ENCODE measurements at regions not wholly inside any gene's neighbourhood (a gene's known extent, or its start where the extent isn't known, plus 50 kb on each side); places are given as distances from the start of the nearest gene placed in this dataset.

- TF ChIP-seq CTCF (IDR thresholded peaks at IDR 0.05; ENCODE audit: low read depth, low read length, missing input control), result no peak
- no peak for TF ChIP-seq MAX (IDR thresholded peaks at IDR 0.05)
- TF ChIP-seq REST (IDR thresholded peaks at IDR 0.05), result no peak
- TF ChIP-seq RAD21 (IDR thresholded peaks at IDR 0.05), result no peak
- no peak for TF ChIP-seq TAF1 (conservative IDR thresholded peaks at IDR 0.05)
- TF ChIP-seq HNF4G (IDR thresholded peaks at IDR 0.05), result no peak
- TF ChIP-seq ZBTB33 (IDR thresholded peaks at IDR 0.05), result no peak
- TF ChIP-seq FOXA2 (IDR thresholded peaks at IDR 0.05), result no peak
- no peak for TF ChIP-seq JUND (IDR thresholded peaks at IDR 0.05)
- no peak for TF ChIP-seq ATF3 (IDR thresholded peaks at IDR 0.05)
- TF ChIP-seq EGR1 (IDR thresholded peaks at IDR 0.05; ENCODE audit: low read depth in 2 of 2), result no peak
- TF ChIP-seq RXRA (IDR thresholded peaks at IDR 0.05), result no peak
These were observed 264.4 kb downstream of the ETV1 start for GRCh38 chr7:13724977-13725566.

Data from liver (tissue), 3 donors.